ENCODE measurements at regions not wholly inside any gene's neighbourhood (a gene's known extent, or its start where the extent isn't known, plus 50 kb on each side); places are given as distances from the start of the nearest gene placed in this dataset.

DNA sequence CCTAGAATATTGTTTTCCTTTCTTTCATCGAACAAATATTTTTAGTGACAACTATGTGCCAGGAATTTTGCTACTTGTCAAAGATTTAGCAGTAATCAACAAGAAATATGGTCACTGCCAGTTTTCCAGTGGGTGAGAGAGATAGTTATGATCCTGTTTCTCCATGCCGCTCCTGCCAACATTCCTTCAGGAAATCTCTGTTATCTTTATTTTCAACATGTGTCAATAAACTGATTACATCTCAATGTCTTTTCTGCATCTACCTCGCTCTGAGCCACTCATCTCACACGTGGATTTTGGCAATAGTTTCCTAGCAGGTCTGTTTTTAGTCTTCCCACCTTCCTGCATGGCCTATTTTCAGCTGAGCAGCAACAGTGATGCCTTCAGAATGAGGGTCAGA, 650.0 kb upstream of the STXBP6 start:
- no peak for TF ChIP-seq SIN3A (IDR thresholded peaks at IDR 0.05; ENCODE audit: borderline replicate concordance, insufficient read depth, low read length)
- TF ChIP-seq, protein P1, sequence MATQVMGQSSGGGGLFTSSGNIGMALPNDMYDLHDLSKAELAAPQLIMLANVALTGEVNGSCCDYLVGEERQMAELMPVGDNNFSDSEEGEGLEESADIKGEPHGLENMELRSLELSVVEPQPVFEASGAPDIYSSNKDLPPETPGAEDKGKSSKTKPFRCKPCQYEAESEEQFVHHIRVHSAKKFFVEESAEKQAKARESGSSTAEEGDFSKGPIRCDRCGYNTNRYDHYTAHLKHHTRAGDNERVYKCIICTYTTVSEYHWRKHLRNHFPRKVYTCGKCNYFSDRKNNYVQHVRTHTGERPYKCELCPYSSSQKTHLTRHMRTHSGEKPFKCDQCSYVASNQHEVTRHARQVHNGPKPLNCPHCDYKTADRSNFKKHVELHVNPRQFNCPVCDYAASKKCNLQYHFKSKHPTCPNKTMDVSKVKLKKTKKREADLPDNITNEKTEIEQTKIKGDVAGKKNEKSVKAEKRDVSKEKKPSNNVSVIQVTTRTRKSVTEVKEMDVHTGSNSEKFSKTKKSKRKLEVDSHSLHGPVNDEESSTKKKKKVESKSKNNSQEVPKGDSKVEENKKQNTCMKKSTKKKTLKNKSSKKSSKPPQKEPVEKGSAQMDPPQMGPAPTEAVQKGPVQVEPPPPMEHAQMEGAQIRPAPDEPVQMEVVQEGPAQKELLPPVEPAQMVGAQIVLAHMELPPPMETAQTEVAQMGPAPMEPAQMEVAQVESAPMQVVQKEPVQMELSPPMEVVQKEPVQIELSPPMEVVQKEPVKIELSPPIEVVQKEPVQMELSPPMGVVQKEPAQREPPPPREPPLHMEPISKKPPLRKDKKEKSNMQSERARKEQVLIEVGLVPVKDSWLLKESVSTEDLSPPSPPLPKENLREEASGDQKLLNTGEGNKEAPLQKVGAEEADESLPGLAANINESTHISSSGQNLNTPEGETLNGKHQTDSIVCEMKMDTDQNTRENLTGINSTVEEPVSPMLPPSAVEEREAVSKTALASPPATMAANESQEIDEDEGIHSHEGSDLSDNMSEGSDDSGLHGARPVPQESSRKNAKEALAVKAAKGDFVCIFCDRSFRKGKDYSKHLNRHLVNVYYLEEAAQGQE (IDR thresholded peaks at IDR 0.05; ENCODE audit: insufficient read depth in 1 of 2, low read depth in 2 of 2, low read length in 2 of 2) = no peak
- TF ChIP-seq FOXP2 (optimal IDR thresholded peaks at IDR 0.05; ENCODE audit: borderline replicate concordance, extremely low read depth, extremely low read length, insufficient read depth) = no peak
- TF ChIP-seq POLR2AphosphoS5 (IDR thresholded peaks at IDR 0.05; ENCODE audit: low read depth, low read length) = no peak
- no peak for TF ChIP-seq TAF1 (IDR thresholded peaks at IDR 0.05; ENCODE audit: borderline replicate concordance, insufficient read depth, low read length)

- TF ChIP-seq FOXP2 (optimal IDR thresholded peaks at IDR 0.05; ENCODE audit: borderline replicate concordance, extremely low read depth, extremely low read length, insufficient read depth) = no peak
- no peak for TF ChIP-seq TAF1 (IDR thresholded peaks at IDR 0.05; ENCODE audit: borderline replicate concordance, insufficient read depth, low read length)
- TF ChIP-seq POLR2AphosphoS5 (IDR thresholded peaks at IDR 0.05; ENCODE audit: low read depth, low read length) = no peak
These were observed 648.2 kb upstream of the STXBP6 start for GRCh38 chr14:25698111-25698510.

DNA sequence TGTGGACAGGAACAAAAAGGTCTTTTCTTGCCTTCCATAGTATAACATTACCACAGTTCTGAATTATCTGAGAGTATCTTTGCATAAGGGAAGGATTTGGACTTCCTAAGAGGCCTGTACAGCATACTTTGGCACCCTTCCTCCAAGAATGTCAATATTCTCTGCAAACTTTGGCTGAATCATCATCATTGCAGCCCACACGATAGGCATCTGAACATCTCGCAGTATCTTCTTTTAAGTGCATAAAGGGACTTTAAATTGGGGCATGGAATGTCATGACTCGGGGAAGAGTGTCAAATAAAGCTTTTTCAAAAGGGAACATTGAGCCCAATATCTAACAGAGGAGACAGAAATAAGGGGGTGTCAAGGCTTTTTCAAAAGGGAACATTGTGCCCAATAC, 646.2 kb upstream of the STXBP6 start:
- TF ChIP-seq SIN3A (IDR thresholded peaks at IDR 0.05; ENCODE audit: borderline replicate concordance, insufficient read depth, low read length) (no peak), FOXP2 (optimal IDR thresholded peaks at IDR 0.05; ENCODE audit: borderline replicate concordance, extremely low read depth, extremely low read length, insufficient read depth) (no peak), TAF1 (IDR thresholded peaks at IDR 0.05; ENCODE audit: borderline replicate concordance, insufficient read depth, low read length) (no peak), POLR2AphosphoS5 (IDR thresholded peaks at IDR 0.05; ENCODE audit: low read depth, low read length) (no peak)
- TF ChIP-seq, protein P1 (IDR thresholded peaks at IDR 0.05; ENCODE audit: insufficient read depth in 1 of 2, low read depth in 2 of 2, low read length in 2 of 2) = no peak

DNA sequence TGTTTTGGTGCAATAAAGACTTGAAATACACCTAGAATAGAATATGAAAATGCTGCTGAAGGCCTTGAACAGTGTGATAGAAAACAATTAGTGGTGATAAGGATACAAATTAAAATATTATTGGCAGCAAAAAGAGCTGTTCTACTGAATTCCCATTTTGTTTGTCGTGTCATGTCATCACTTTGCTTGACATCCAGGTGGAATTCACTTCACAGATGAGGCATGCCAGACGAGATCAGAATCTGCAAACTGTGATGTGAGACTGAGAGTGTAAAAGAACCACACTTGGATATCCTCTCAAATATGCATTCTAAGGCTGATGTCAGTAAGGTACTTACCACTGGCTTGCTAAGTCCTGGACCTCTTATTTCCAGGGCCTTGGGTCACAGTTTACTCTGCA, 635.1 kb upstream of the STXBP6 start:
- TF ChIP-seq POLR2AphosphoS5 (IDR thresholded peaks at IDR 0.05; ENCODE audit: low read depth, low read length) = no peak
- no peak for TF ChIP-seq SIN3A (IDR thresholded peaks at IDR 0.05; ENCODE audit: borderline replicate concordance, insufficient read depth, low read length)
- no peak for TF ChIP-seq TAF1 (IDR thresholded peaks at IDR 0.05; ENCODE audit: borderline replicate concordance, insufficient read depth, low read length)
- TF ChIP-seq, protein P1 (IDR thresholded peaks at IDR 0.05; ENCODE audit: insufficient read depth in 1 of 2, low read depth in 2 of 2, low read length in 2 of 2) = no peak
- no peak for TF ChIP-seq FOXP2 (optimal IDR thresholded peaks at IDR 0.05; ENCODE audit: borderline replicate concordance, extremely low read depth, extremely low read length, insufficient read depth)

GRCh38 chr14:25680934-25681333, 631.0 kb upstream of the STXBP6 start:
- TF ChIP-seq POLR2AphosphoS5 (IDR thresholded peaks at IDR 0.05; ENCODE audit: low read depth, low read length) (no peak), TAF1 (IDR thresholded peaks at IDR 0.05; ENCODE audit: borderline replicate concordance, insufficient read depth, low read length) (no peak), FOXP2 (optimal IDR thresholded peaks at IDR 0.05; ENCODE audit: borderline replicate concordance, extremely low read depth, extremely low read length, insufficient read depth) (no peak), SIN3A (IDR thresholded peaks at IDR 0.05; ENCODE audit: borderline replicate concordance, insufficient read depth, low read length) (no peak)
- TF ChIP-seq, protein P1 (IDR thresholded peaks at IDR 0.05; ENCODE audit: insufficient read depth in 1 of 2, low read depth in 2 of 2, low read length in 2 of 2) = no peak
